ENCODE measurements at regions not wholly inside any gene's neighbourhood (a gene's known extent, or its start where the extent isn't known, plus 50 kb on each side); places are given as distances from the start of the nearest gene placed in this dataset.

DNA sequence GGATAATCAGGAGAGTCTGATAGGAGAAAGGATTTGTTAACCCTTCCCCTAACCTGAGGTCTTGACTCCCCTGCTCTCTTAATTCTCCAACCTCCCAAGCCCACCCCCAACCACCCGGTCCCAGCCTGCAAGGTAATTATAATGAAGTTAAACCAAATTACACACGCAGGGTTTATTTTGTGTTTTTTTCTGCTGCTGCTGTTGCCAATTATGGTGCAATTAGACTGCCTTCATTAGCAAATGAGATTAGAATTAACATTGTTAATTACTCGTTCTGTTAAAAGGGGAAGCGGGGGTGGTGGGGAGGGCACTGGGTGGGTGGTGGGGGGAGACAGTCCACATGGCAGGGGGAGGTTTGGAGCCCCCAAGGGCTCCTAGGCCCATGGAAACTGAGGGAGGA lies 128.9 kb downstream of the CCT6B start:
- H3K4me3 ChIP-seq (ENCODE audit: low read depth, low read length), result no peak overlapping the region
- TF ChIP-seq, protein P1, sequence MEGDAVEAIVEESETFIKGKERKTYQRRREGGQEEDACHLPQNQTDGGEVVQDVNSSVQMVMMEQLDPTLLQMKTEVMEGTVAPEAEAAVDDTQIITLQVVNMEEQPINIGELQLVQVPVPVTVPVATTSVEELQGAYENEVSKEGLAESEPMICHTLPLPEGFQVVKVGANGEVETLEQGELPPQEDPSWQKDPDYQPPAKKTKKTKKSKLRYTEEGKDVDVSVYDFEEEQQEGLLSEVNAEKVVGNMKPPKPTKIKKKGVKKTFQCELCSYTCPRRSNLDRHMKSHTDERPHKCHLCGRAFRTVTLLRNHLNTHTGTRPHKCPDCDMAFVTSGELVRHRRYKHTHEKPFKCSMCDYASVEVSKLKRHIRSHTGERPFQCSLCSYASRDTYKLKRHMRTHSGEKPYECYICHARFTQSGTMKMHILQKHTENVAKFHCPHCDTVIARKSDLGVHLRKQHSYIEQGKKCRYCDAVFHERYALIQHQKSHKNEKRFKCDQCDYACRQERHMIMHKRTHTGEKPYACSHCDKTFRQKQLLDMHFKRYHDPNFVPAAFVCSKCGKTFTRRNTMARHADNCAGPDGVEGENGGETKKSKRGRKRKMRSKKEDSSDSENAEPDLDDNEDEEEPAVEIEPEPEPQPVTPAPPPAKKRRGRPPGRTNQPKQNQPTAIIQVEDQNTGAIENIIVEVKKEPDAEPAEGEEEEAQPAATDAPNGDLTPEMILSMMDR (IDR thresholded peaks at IDR 0.05; ENCODE audit: borderline replicate concordance, insufficient read depth, low read depth, low read length), result no peak

DNA sequence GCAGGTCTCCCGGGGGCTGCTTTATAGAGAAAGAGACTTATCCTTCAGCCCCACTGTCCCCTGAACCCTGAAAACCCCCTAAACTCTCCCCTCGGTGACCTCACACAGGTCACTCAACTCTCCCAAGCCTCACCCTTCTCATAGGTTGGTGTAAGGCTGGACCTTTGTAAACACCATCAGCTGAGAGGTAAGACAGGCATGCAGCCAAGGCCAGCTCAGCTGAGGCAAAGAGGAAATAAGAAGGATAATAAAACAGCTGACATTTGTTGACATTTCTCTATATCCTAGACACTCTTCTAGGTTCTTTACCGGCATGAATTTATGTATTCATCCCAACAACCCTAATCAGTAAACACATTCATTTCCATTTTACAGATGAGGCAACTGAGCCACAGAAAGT lies 134.3 kb downstream of the CCT6B start:
- H3K4me3 ChIP-seq (ENCODE audit: low read depth, low read length), result no peak overlapping the region
- TF ChIP-seq, protein P1 (IDR thresholded peaks at IDR 0.05; ENCODE audit: borderline replicate concordance, insufficient read depth, low read depth, low read length), result no peak

DNA sequence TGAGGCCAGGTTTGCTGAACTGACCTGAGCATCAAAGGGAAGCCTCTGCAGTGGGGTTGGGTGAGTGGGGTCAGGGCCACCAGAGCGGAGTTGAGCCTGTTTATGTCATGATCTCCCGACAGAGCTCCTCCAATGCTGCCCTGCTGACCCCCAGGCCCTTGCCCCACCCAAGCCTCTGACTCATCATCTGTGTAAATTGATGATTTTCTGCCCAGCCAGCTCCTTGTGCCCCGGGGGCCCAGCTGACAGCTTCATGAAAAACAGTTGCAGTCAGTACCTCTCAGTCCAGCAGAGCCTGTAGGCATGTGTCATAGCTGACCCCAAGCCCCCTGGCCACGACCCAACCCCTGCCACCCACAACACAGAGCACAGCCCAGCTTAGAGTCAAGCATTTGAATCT lies 134.9 kb downstream of the CCT6B start:
- H3K4me3 ChIP-seq (ENCODE audit: low read depth, low read length), result no peak overlapping the region
- TF ChIP-seq, protein P1 (IDR thresholded peaks at IDR 0.05; ENCODE audit: borderline replicate concordance, insufficient read depth, low read depth, low read length), result no peak

DNA sequence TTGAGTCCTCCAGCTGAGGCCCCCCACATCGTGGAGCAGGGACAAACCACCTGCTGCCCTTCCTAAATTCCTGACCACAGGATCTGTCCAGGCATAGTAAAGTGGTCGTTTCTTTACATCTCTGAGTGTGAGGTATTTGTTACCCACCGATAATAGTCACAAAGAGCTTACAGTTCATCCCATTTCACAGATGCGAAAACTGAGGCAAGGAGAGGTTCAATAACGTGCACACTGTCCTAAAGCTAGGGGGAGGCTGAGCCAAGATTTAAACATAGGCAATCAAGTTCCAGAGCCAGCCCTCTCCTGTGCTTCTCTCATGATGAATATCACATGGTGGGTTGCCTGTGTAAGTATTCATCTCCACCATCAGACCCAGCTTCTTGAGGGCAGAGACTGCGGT lies 135.4 kb downstream of the CCT6B start:
- TF ChIP-seq, protein P1 (IDR thresholded peaks at IDR 0.05; ENCODE audit: borderline replicate concordance, insufficient read depth, low read depth, low read length), result no peak
- no peak overlapping the region for H3K4me3 ChIP-seq (ENCODE audit: low read depth, low read length)

DNA sequence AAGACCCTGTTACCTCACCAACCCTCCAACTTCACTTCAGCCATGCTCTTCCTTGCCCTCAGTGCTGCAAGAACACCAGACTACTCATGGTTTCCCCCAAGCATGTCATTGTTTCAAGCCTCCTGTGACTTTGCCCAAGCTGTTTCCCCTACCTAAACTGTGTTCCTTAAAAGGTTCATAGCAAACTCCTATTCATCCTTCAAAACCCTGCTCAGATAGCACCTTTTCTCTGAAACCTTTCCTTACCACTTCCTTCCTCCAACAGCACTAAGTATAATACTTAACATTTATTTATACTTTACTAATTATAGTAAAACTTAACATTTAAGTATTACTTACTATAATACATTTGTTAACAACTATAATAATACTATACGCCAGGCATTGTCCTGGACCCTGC lies 136.2 kb downstream of the CCT6B start:
- TF ChIP-seq, protein P1 (IDR thresholded peaks at IDR 0.05; ENCODE audit: borderline replicate concordance, insufficient read depth, low read depth, low read length), result no peak
- no peak overlapping the region for H3K4me3 ChIP-seq (ENCODE audit: low read depth, low read length)

DNA sequence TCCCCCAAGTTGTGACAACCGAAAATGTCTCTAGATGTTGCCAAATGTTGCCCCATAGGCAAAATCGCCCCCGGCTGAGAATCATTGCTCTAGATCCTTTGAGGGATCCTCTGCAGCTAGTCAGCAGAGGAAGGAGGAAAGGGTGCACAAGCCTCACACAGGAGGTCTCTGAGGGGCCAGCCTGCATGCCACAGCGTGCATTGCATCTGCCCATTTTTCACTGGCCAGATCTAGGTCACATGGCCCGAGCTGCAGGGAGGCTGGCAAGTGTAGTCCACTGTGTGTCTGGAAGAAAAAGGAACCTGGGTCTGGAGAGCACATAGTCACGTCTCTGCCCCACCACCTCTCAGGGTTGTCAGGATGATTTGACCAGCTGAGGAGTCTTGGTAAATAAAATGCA lies 138.2 kb downstream of the CCT6B start:
- H3K4me3 ChIP-seq (ENCODE audit: low read depth, low read length), result no peak overlapping the region

DNA sequence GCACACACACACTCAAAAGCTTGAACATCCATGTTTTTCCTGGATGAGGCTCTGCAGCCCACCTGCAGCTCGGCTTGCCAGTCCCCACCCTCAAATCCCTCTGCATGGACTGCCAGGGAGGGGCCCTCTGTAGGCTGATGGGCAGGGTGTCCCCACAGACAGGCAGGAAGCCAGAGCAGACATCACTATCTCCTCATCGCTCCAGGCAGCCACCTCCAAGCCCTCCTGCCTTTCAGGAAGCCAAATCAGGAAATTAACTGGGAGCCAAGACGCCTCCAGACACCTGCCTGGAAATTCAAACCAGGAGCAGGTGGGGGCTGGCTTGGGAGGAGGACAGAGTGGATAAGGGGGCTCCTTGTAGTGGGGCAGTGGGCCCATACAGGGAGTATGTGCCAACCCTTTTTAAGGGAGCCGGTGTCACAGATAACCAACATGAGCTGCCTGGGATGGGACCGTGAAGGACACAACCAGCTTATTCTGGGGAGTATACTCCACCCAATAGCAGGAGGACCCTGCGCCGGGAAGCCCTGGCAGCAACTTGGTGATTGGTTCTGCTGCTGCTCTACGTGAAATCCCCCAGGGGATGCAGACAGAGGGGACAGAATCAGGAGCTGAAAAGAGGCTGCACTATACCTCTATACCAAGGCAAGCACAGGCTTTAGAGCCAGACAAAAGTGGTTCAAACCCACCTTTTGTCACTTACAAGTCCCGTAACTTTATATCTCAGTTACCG lies 139.1 kb downstream of the CCT6B start:
- no peak overlapping the region for H3K4me3 ChIP-seq (ENCODE audit: low read depth, low read length)
- TF ChIP-seq, protein P1 (IDR thresholded peaks at IDR 0.05; ENCODE audit: borderline replicate concordance, insufficient read depth, low read depth, low read length), result no peak

More for the DNA sequence above, 138.2 kb downstream of the CCT6B start:
- TF ChIP-seq, protein P1 (IDR thresholded peaks at IDR 0.05; ENCODE audit: borderline replicate concordance, insufficient read depth, low read depth, low read length), result no peak

Data from GM12875 (cell line).